HEK293 (cell line): ENCODE measurements at regions not wholly inside any gene's neighbourhood (a gene's known extent, or its start where the extent isn't known, plus 50 kb on each side); places are given as distances from the start of the nearest gene placed in this dataset.

ENCODE experiments used
- PRDM6 ChIP-seq: fragments of 450-650 bp; formaldehyde crosslinking; IDR thresholded peaks from 2 replicates; pipeline ENCODE4 v1.5.1; 2017; ENCODE audit warnings: missing biosample characterization, missing genetic modification characterization
- ZNF776 ChIP-seq: fragments of 450-650 bp; formaldehyde crosslinking; IDR thresholded peaks from 2 replicates; pipeline ENCODE4 v1.5.0; 2017; ENCODE audit warnings: missing biosample characterization, missing genetic modification characterization, borderline replicate concordance

- no peak for TF ChIP-seq ZNF776 (tag by site-specific recombination)
- no peak for TF ChIP-seq PRDM6 (tag by site-specific recombination)
These were observed 140.0 kb downstream of the CHRM3 start for GRCh38 chr1:239526391-239526790.
